Calu3 (cell line): ENCODE measurements at regions not wholly inside any gene's neighbourhood (a gene's known extent, or its start where the extent isn't known, plus 50 kb on each side); places are given as distances from the start of the nearest gene placed in this dataset.

Experiments
- BruUV-seq: library from RNA; stranded (reverse); fragments of 400-500 nt; replicated peaks from 2 replicates; lab custom pipeline; 2021; lab: Mats Ljungman, UMichigan
- CTCF ChIA-PET: fragments of 300-600 bp; sonication (Branson Sonifier 250); formaldehyde crosslinking; loops from one replicate; lab custom pipeline; 2022; ENCODE audit warnings: antibody characterized with exemption; lab: Charles Lee
- DNase-seq: peaks from one replicate; pipeline ENCODE4 v3.0.0; 2022
- H3K27ac Mint-ChIP-seq: one replicate; pipeline ENCODE4 v1.8.0; 2022; ENCODE audit warnings: mixed read lengths; ENCODE audit not compliant: unreplicated experiment
- H3K27me3 Mint-ChIP-seq: one replicate; pipeline ENCODE4 v1.8.0; 2022; ENCODE audit warnings: mixed read lengths; ENCODE audit not compliant: unreplicated experiment
- H3K36me3 Mint-ChIP-seq: one replicate; pipeline ENCODE4 v1.8.0; 2022; ENCODE audit warnings: mild to moderate bottlenecking, moderate library complexity, mixed read lengths; ENCODE audit not compliant: insufficient read depth, unreplicated experiment
- H3K4me1 Mint-ChIP-seq: one replicate; pipeline ENCODE4 v1.8.0; 2022; ENCODE audit warnings: mild to moderate bottlenecking, low read depth, mixed read lengths; ENCODE audit not compliant: unreplicated experiment
- H3K4me3 Mint-ChIP-seq: one replicate; pipeline ENCODE4 v1.8.0; 2022; ENCODE audit warnings: mild to moderate bottlenecking, low read depth, moderate library complexity, mixed read lengths; ENCODE audit not compliant: unreplicated experiment
- H3K9me3 Mint-ChIP-seq: one replicate; pipeline ENCODE4 v1.8.0; 2022; ENCODE audit warnings: low read depth, mixed read lengths; ENCODE audit not compliant: unreplicated experiment
- intact Hi-C: fragments of 100-400 bp; cut with micrococcal nuclease; formaldehyde crosslinking; loops from one replicate; pipeline ENCODE4 v1.10.0; 2022; ENCODE audit not compliant: unreplicated experiment
- TF ChIP-seq, protein P1 (sequence below): fragments of 200-600 bp; IDR thresholded peaks from one replicate; pipeline ENCODE4 v1.8.0; 2022; ENCODE audit warnings: antibody characterized with exemption; ENCODE audit not compliant: unreplicated experiment

- no TSS peak for BruUV-seq
- no peak overlapping the region for H3K4me3 Mint-ChIP-seq
- H3K4me1 Mint-ChIP-seq = no peaks in the 10 kb centered on the region
- CTCF ChIA-PET = interaction anchor here (0.6 kb wide), 1 partner anchor 19 kb away, joined by 3 read pairs; no protein-coding TSS in a partner anchor
- no peak overlapping the region for H3K27ac Mint-ChIP-seq
- H3K36me3 Mint-ChIP-seq = no peaks in the 10 kb centered on the region
- TF ChIP-seq, protein P1, sequence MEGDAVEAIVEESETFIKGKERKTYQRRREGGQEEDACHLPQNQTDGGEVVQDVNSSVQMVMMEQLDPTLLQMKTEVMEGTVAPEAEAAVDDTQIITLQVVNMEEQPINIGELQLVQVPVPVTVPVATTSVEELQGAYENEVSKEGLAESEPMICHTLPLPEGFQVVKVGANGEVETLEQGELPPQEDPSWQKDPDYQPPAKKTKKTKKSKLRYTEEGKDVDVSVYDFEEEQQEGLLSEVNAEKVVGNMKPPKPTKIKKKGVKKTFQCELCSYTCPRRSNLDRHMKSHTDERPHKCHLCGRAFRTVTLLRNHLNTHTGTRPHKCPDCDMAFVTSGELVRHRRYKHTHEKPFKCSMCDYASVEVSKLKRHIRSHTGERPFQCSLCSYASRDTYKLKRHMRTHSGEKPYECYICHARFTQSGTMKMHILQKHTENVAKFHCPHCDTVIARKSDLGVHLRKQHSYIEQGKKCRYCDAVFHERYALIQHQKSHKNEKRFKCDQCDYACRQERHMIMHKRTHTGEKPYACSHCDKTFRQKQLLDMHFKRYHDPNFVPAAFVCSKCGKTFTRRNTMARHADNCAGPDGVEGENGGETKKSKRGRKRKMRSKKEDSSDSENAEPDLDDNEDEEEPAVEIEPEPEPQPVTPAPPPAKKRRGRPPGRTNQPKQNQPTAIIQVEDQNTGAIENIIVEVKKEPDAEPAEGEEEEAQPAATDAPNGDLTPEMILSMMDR = no peak
- peaks cover 26% of the 10 kb centered on the region for H3K27me3 Mint-ChIP-seq
- no peaks in the 10 kb centered on the region for H3K9me3 Mint-ChIP-seq
- intact Hi-C loops = no loop called here
- no peak for DNase-seq
Observed at GRCh38 chr7:25638590-25639244, 410.4 kb upstream of the NPVF start.

DNA sequence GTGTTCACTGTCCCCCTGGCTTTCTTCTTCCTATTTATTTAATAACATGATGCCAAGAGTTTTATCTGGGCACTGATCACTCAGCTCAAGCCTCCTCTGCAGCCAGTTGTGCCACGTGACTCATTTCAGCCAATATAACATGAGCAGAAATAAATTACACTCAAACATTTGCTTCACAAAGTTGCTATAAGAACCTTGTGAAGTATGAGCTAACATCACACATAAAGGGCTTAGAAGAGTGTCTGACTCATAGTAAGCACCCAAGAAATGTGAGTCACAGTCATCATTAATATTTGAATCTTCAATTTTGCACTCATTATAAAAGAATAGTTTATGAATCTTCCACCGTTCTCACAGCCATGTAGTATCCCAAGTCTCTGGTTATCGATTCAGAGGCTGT lies 414.6 kb upstream of the NPVF start:
- Mint-ChIP-seq H3K4me1 (no peaks in the 10 kb centered on the region), H3K4me3 (no peak overlapping the region), H3K27me3 (peaks cover 17% of the 10 kb centered on the region), H3K27ac (no peak overlapping the region), H3K9me3 (no peaks in the 10 kb centered on the region), H3K36me3 (no peaks in the 10 kb centered on the region)
- CTCF ChIA-PET = no interaction called here
- intact Hi-C loops = no loop called here
- DNase-seq = no peak
- TF ChIP-seq, protein P1 = no peak
- BruUV-seq = no TSS peak

DNA sequence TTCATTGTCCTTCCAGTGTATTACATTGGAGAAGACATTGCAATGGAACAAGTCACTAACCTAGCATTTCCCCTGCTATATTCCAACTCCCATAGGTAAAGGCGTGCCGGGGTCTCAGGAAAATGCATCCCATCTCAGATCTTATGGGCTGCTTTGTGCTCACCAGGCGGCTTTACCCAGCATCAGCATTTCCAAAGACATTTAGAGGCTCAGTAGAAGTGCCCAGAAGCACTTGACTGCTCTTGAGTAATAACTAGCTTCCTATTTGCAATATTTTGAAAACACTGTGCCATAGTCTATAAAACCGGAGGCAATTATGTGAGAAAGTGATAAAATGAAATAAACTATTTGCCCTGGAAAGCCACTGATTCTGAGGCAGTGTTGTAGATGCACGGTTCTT lies 415.0 kb upstream of the NPVF start:
- no peak for DNase-seq
- CTCF ChIA-PET = no interaction called here
- Mint-ChIP-seq H3K9me3 (no peaks in the 10 kb centered on the region), H3K27ac (no peak overlapping the region), H3K4me1 (no peaks in the 10 kb centered on the region), H3K36me3 (no peaks in the 10 kb centered on the region), H3K4me3 (no peak overlapping the region), H3K27me3 (peaks cover 22% of the 10 kb centered on the region)
- intact Hi-C loops = no loop called here
- no TSS peak for BruUV-seq
- TF ChIP-seq, protein P1 = no peak

DNA sequence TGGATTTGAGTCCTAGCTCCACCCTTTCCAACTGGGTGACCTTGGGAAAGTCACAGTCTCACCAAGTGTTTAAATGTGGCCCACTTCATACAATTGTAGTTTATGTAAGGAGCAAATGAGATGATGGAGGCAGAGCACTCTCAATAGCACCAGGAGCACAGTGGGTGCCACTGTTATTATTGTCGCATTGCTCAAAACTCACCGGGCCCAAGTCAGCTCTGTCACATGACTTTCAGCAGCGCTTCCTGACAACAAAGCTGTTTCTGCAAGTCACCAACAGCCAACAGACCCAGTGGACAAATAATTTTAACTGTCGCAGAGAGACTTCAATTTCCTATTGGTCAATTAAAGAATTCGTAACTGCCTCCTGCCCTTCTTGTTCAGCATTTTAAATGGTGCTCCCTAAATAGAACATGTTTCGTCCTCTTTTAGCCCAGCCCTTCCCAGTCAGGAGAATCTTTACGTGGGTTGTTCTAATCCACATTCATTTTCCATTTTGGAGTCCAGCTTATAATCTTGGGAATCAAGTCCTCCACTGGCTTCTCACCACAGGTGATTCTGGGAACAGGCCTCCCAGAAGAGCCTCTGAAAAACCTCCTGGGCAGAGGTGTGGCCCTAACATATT lies 415.6 kb upstream of the NPVF start:
- H3K9me3 Mint-ChIP-seq = no peaks in the 10 kb centered on the region
- CTCF ChIA-PET = no interaction called here

More for the DNA sequence above, 415.6 kb upstream of the NPVF start:
- no peaks in the 10 kb centered on the region for H3K36me3 Mint-ChIP-seq
- H3K27ac Mint-ChIP-seq = no peak overlapping the region
- no peak for DNase-seq
- TF ChIP-seq, protein P1 = no peak
- intact Hi-C loops = no loop called here
- BruUV-seq = no TSS peak
- H3K4me1 Mint-ChIP-seq = no peaks in the 10 kb centered on the region
- H3K27me3 Mint-ChIP-seq = peaks cover 28% of the 10 kb centered on the region
- no peak overlapping the region for H3K4me3 Mint-ChIP-seq
